ENCODE measurements at regions not wholly inside any gene's neighbourhood (a gene's known extent, or its start where the extent isn't known, plus 50 kb on each side); places are given as distances from the start of the nearest gene placed in this dataset.

DNA sequence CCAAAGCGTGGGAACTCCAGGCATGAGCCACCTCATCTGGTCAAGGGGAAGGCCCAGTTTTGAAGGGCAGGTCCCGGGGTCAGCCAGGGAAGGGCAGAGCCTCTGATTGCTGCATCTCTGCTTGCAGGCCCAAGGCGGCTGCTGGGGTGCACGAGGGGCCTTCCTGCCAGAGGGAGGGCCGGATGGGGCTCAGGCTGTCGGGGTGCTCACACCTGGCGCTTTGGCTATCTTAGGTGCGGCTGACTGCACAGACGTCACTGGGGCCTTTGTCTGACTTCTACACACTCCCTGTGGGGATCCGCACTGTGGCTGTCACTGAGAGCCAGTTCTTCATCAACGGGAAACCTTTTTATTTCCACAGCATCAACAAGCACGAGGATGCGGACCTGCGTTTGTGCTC is 68.7 kb downstream of the ZNF727 start:
- 100% methylated on average over 1 of the region's 14 CpGs for WGBS
- H3K4me1 ChIP-seq, result no peaks in the 10 kb centered on the region
- H3K27ac ChIP-seq, result no peak overlapping the region
- H3K4me3 ChIP-seq, result no peak overlapping the region
- H3K27me3 ChIP-seq, result no peaks in the 10 kb centered on the region
- TF ChIP-seq POLR2A (IDR thresholded peaks at IDR 0.05), result no peak
- TF ChIP-seq, protein P1, sequence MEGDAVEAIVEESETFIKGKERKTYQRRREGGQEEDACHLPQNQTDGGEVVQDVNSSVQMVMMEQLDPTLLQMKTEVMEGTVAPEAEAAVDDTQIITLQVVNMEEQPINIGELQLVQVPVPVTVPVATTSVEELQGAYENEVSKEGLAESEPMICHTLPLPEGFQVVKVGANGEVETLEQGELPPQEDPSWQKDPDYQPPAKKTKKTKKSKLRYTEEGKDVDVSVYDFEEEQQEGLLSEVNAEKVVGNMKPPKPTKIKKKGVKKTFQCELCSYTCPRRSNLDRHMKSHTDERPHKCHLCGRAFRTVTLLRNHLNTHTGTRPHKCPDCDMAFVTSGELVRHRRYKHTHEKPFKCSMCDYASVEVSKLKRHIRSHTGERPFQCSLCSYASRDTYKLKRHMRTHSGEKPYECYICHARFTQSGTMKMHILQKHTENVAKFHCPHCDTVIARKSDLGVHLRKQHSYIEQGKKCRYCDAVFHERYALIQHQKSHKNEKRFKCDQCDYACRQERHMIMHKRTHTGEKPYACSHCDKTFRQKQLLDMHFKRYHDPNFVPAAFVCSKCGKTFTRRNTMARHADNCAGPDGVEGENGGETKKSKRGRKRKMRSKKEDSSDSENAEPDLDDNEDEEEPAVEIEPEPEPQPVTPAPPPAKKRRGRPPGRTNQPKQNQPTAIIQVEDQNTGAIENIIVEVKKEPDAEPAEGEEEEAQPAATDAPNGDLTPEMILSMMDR (IDR thresholded peaks at IDR 0.05), result no peak
- no peak for TF ChIP-seq EP300 (IDR thresholded peaks at IDR 0.05)
- no peak for TF ChIP-seq POLR2AphosphoS5 (IDR thresholded peaks at IDR 0.05)
- no peak for DNase-seq (ENCODE audit: low spot score in 2 of 2)
- H3K9me3 ChIP-seq, result peaks cover 31% of the 10 kb centered on the region
- H3K36me3 ChIP-seq, result no peaks in the 10 kb centered on the region

DNA sequence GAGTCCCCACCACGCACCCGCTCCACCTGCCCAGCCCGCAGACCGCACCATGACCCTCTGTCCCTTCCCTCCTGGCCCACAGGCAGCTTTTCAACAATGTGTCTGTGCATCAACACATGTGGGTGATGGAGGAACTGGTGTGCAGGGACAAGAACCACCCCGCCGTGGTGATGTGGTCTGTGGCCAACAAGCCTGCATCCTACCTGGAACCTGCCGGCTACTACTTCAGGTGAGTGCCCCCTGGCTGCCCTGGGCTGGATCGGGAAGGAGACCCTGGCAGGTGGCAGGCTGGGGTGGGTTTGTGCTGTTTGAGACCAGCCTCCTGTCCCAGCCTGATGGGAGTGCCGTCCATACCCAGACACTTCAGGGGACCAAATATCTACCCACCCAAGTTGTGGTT is 69.6 kb downstream of the ZNF727 start:
- no peak for DNase-seq (ENCODE audit: low spot score in 2 of 2)
- H3K27ac ChIP-seq, result no peak overlapping the region
- H3K27me3 ChIP-seq, result no peaks in the 10 kb centered on the region
- H3K9me3 ChIP-seq, result peaks cover 25% of the 10 kb centered on the region
- 99% methylated on average over 5 of the region's 9 CpGs for WGBS
- H3K36me3 ChIP-seq, result no peaks in the 10 kb centered on the region
- TF ChIP-seq POLR2AphosphoS5 (IDR thresholded peaks at IDR 0.05) (no peak), EP300 (IDR thresholded peaks at IDR 0.05) (no peak), POLR2A (IDR thresholded peaks at IDR 0.05) (no peak)
- TF ChIP-seq, protein P1 (IDR thresholded peaks at IDR 0.05), result no peak
- no peaks in the 10 kb centered on the region for H3K4me1 ChIP-seq
- H3K4me3 ChIP-seq, result no peak overlapping the region

DNA sequence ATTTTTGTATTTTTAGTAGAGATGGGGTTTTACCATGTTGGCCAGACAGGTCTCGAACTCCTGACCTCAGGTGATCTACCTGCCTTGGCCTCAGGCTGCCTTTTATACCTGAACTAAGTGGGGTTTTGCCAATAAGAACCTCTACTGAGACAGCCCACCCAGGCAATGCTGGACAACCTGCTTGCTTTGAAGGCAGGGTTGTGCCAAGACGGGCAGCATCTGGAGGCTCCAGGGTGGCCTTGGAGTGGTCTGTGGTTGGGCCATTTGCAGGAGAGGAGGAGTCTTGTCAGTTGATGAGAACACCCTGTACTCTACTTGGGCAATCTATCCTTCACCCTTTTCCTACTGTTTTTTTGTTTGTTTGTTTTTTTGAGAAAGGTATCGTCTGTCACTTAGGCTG is 75.3 kb upstream of the ZNF735 start:
- Histone ChIP-seq H3K27ac (no peak overlapping the region), H3K4me3 (no peak overlapping the region), H3K4me1 (no peaks in the 10 kb centered on the region), H3K36me3 (no peaks in the 10 kb centered on the region), H3K27me3 (no peaks in the 10 kb centered on the region), H3K9me3 (peaks cover 30% of the 10 kb centered on the region)
- peak in 1 of 2 donors; percentile 61 for DNase-seq (ENCODE audit: low spot score in 2 of 2)
- WGBS, result 70% methylated on average over 3 of the region's 3 CpGs
- TF ChIP-seq POLR2AphosphoS5 (IDR thresholded peaks at IDR 0.05), result no peak
- TF ChIP-seq, protein P1 (IDR thresholded peaks at IDR 0.05), result no peak
- TF ChIP-seq EP300 (IDR thresholded peaks at IDR 0.05), result no peak
- TF ChIP-seq POLR2A (IDR thresholded peaks at IDR 0.05), result no peak
